HPDE6-E6E7 (cell line): ENCODE measurements at regions not wholly inside any gene's neighbourhood (a gene's known extent, or its start where the extent isn't known, plus 50 kb on each side); places are given as distances from the start of the nearest gene placed in this dataset.

ENCODE experiments used
- DNase-seq: peaks from one replicate; pipeline ENCODE4 v3.0.0; 2011; ENCODE audit warnings: missing footprints; ENCODE audit errors: extremely low spot score

DNA sequence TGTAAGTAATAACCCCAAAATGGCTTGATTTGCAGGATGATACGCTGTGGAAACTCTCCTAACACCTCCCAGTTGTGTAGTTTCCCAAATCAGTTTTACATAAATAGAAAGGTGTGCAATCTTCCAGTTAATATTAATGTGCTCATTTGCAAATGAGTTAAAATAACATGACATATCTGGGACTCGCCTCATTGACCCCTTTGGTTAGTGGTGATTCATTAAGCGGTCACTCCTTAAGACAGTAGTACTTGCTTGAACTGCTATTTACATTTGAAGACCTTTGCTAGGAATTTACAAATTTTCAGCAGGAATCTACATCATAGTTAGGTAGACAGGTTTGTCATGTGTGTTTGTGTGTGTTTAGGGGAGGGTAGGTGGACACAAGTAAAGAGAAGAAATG is 1367.7 kb upstream of the CELF4 start:
- no peak for DNase-seq

- no peak for DNase-seq
Measured at GRCh38 chr18:38932752-38933151, 1367.2 kb upstream of the CELF4 start.

- no peak for DNase-seq
Measured at GRCh38 chr18:38931754-38932050, 1366.1 kb upstream of the CELF4 start.

GRCh38 chr18:38930881-38931753 is 1365.5 kb upstream of the CELF4 start:
- no peak for DNase-seq

GRCh38 chr18:38923540-38923939 is 1357.9 kb upstream of the CELF4 start:
- DNase-seq = no peak

DNA sequence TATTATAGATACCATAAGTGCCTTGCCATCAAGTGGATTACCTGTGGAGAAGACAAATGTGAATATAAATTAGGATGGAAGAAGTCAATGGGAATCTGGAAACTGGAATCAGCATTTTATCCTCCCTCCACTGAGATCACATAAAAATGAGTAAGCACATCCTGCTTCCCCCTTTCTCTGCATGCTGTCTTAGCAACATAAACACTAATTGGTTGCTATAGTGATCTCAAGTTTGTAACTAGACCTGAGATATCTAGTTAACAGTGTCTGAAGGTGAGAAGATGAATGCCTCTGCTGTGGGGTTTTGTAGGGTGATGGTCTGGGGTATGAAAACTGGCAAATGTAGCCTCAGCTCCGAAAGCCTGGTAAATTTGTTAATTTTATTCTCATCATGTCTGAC is 1357.5 kb upstream of the CELF4 start:
- DNase-seq = no peak

DNA sequence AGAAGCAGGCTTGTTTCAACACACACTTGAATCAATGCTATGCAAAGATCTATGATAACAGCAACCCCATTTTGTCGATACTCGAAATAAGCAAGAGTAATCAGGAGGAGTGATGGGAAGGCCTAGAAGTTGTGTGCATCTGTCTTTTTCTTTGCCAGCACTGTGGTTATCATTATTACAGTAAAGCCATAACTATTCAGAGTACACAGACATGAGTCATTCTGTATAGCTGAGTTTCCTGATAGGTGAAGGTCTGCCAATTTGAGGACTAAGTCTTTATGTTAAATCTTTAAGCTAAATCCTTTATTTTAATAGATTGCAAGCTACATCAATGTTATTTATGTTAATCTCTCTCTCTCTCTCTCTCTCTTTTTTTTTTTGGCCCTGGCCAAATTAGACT is 1344.4 kb upstream of the CELF4 start:
- DNase-seq = no peak

DNA sequence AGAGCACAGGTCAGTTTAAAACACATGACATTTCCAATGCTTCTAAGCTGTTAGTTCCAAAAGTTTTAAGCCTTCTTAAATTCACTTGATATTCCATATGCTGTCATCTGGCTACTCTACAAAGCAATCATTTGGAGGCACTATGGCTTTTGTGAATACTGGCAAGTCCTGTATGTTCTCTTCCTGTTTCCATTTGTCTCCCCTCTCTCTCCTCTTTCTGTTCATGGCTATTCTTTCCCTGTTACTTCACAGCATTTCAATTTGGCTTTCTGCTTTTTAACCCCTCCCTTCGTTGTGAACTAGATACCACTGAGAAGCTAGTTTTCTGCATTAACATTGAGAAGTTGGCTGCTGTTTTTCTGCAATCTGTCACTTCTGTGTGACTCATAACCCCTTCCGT is 1337.2 kb upstream of the CELF4 start:
- DNase-seq = no peak

- no peak for DNase-seq
Measured at GRCh38 chr18:38900445-38900844, 1334.8 kb upstream of the CELF4 start.

- no peak for DNase-seq
Measured at GRCh38 chr18:38900031-38900430, 1334.4 kb upstream of the CELF4 start.

GRCh38 chr18:38899252-38899651 is 1333.7 kb upstream of the CELF4 start:
- no peak for DNase-seq

DNA sequence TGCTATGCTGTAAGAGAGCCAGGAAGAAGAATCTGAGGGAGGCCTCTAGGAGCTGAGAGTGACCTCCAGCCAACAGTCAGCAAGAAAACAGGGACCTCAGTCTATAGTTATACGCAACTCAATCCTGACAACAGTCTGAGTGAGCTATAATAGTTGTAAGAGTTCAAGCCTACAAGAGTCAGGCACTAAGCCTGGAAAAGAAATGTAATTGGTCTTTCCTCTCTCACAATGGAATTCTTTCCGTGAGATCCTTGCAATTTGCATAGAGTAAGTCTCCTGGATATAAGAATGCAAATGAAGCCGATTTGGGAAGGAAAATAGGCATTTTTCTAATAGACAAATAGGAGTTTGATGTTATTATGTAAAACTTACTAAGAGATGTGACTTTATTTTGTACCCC is 1332.6 kb upstream of the CELF4 start:
- DNase-seq = no peak

DNA sequence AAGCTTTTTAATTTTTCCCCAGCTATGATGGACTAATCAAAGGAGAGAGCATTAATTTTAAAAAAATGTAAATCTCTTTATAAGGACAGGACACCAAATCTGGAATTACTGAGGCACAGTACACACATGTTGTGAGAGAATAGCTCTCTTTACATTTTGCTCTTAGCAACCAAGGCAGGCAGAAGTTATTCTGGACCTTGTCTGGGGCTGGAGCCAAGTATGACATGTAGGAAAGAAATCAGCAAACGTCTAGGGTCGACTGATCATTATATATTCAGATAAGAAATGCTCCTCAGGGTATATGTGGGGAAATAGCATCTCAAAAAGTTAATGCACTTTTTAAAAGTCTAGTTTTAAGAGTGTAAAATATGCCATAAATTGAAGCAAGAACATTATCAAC is 1330.0 kb upstream of the CELF4 start:
- no peak for DNase-seq

- DNase-seq = no peak
Measured at GRCh38 chr18:38887671-38888020, 1322.0 kb upstream of the CELF4 start.

DNA sequence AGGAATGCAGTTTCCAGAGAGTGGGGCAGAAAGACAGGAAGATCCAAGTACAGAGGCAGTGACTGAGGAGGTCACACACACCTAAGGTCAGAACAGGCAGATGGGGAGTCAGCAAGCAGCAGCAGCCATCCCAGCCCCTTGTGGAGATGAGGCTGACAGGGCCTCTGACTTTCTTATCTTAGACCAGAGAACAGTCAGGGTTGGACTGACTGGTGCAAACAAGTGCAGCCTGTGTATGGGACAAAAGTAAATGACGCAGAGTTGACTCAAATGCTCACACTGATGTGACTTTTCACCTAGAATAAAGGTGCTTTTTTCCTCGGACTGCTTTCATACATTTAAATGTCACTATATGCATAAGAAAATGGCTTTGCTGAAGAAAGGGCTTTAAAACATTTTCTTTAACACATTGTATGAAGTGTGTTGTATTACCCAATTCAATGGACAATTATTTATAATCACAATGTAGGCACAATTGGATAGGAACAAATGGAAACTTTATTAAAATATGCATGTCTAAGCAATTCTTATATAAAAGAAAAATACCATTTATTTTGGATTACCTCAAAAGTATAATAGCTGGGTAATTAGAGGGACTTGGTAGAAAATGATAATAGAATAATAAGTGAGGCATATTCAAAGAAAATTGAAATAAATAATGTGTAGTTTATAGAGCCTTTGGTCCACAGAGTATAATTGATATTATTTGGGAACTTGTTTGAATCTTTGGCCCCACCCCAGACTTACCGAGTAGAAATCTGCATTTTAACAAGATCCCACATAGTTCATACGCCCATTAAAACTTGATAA is 1321.5 kb upstream of the CELF4 start:
- no peak for DNase-seq

DNA sequence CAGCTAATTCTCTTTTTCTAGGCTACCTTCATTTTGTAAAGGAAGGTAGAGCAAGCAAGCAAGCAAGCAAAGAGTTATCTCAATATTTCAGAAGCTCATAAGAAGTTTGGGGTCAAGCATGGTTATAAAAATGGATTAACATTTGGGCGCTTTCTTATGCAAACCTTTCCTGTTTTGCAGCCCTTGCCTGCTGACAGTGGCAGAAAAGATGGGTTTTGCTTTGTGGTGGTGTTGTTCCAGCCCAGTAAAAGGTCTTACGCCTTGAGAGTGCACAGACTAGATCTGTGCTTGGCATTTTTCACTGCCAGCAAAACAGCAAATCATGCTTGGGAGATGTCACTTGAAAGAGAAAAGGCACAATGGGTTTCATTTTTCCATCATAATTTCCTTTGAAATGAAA is 1320.6 kb upstream of the CELF4 start:
- DNase-seq = no peak

DNA sequence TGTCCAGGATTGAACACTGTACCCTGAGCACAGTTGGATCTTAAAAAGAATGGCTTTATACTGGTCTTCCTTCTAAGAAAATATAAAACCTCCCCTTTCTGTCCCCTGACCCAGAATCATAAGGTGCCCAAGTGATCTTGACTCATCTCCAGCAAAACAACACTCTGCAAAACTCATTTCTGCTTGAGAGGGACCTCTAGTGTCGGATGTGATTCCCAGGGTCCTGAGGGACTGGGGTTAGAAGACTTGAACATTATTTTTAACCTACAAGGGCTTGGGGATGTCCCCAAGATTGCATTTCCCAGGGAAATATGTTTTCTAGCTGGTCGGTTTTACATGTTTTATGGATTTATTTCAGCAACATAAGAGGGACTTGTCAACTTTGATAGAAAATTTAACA is 1318.5 kb upstream of the CELF4 start:
- no peak for DNase-seq

- no peak for DNase-seq
Measured at GRCh38 chr18:38883111-38883510, 1317.5 kb upstream of the CELF4 start.

DNA sequence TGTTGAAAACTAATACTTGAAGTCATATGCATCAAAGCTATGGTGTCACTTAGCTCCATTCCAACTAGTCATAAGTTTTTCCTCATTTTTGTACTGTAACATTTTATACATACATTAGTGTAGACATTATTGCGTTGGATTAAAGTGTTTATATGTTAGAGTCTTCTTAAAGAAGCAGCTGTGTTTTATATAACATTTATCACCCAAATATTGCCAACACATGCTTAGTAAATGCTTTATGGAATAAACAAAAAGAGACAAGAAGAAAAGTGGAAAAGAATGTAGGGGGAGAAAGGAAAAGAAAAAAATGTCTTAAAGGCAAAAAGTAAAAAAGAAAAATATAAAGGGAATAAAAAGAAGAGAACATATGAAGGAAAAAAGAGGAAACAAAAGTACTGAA is 1314.3 kb upstream of the CELF4 start:
- DNase-seq = no peak

- no peak for DNase-seq
Measured at GRCh38 chr18:38872342-38872741, 1306.7 kb upstream of the CELF4 start.

GRCh38 chr18:38868757-38869156 is 1303.2 kb upstream of the CELF4 start:
- DNase-seq = no peak

DNA sequence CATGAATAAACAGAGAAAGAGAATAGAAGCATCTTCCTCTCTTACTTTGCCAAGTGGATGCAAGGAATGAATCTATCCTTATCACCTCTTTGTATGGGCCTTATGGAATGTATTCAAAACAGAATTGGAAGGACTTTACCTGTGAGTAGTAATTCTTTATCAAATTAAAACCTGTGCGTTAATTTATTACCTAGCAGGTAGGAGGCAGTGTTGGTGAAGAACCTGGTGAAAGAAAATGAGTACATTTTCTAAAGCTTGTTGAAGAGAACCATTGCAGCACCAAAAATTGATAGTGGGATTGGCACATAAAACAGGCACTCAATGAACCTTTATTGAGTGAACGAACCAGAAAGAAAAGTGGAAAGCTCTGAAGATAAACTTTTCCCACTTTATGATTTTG is 1302.1 kb upstream of the CELF4 start:
- no peak for DNase-seq

DNA sequence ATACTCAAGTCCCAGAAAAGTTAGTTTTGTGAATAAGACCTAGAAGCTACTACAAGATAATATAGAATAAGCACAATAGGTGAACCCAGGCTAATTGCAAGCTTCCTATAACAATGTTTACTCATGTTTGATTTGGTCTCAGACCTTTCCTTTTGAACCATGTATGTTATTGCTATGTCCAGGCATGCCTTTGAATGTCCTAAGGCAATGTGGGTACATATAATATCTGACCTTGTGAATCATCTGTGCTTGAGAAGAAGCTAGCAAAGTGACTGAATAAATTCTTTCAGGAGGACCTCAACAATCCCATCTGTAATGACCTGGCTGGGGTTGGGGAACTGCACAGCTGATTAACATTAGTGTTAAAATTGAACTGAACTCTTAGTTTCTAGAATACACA is 1285.9 kb upstream of the CELF4 start:
- no peak for DNase-seq
